IMR-90 (cell line): ENCODE measurements at regions not wholly inside any gene's neighbourhood (a gene's known extent, or its start where the extent isn't known, plus 50 kb on each side); places are given as distances from the start of the nearest gene placed in this dataset.
A peak's percentile ranks its signal among the peaks of the same experiment; 100 is the strongest.

ENCODE experiments used
- ATAC-seq: fragments of 200-7000 bp; cut with Tn5 transposase; 2 replicates; pipeline ENCODE4 v1.9.1; 2020; ENCODE audit warnings: low read depth, mild to moderate bottlenecking, moderate library complexity
- BruUV-seq: library from RNA; stranded (reverse); fragments of 400-500 nt; replicated peaks from 2 replicates; lab custom pipeline; 2021; lab: Mats Ljungman, UMichigan
- CTCF ChIA-PET: fragments of 300-600 bp; formaldehyde crosslinking; extraction: SDS; loops from one replicate; lab custom pipeline; 2021; ENCODE audit warnings: antibody characterized with exemption; lab: Yijun Ruan, JAX
- POLR2A ChIA-PET: fragments of 300-600 bp; sonication (Branson Sonifier 250); formaldehyde crosslinking; loops from one replicate; lab custom pipeline; 2022; ENCODE audit warnings: antibody characterized with exemption; ENCODE audit not compliant: unreplicated experiment; lab: Charles Lee
- DNase-seq: peaks from one replicate; pipeline ENCODE4 v3.0.0; 2013
- H2AFZ ChIP-seq: replicated peaks from 2 replicates; pipeline ENCODE3; 2013; ENCODE audit warnings: low read length, mild to moderate bottlenecking; ENCODE audit not compliant: poor library complexity
- H2AK5ac ChIP-seq: 2 replicates; pipeline ENCODE4 v1.6.1; 2013; ENCODE audit warnings: low read depth, low read length, inconsistent platforms
- H2AK9ac ChIP-seq: replicated peaks from 2 replicates; pipeline ENCODE3; 2013; ENCODE audit warnings: mild to moderate bottlenecking, low read depth, low read length, moderate library complexity; ENCODE audit not compliant: poor library complexity
- H2BK120ac ChIP-seq: 2 replicates; pipeline ENCODE4 v1.6.1; 2013; ENCODE audit warnings: low read depth, low read length, inconsistent platforms
- H2BK15ac ChIP-seq: 3 replicates; pipeline ENCODE4 v1.6.1; 2013; ENCODE audit warnings: low read depth, low read length, inconsistent platforms
- H2BK20ac ChIP-seq: 2 replicates; pipeline ENCODE4 v1.6.1; 2013; ENCODE audit warnings: low read depth, mild to moderate bottlenecking, inconsistent platforms, low read length, moderate library complexity
- H2BK5ac ChIP-seq: 2 replicates; pipeline ENCODE4 v1.6.1; 2013; ENCODE audit warnings: mild to moderate bottlenecking, low read depth, low read length, inconsistent platforms; ENCODE audit not compliant: poor library complexity, severe bottlenecking
- H3K14ac ChIP-seq: replicated peaks from 2 replicates; pipeline ENCODE4 v1.6.1; 2013; ENCODE audit warnings: low read depth, low read length, inconsistent platforms
- H3K18ac ChIP-seq: 2 replicates; pipeline ENCODE4 v1.6.1; 2013; ENCODE audit warnings: low read depth, low read length, control low read depth
- H3K23ac ChIP-seq: 2 replicates; pipeline ENCODE4 v1.6.1; 2013; ENCODE audit warnings: low read depth, low read length, inconsistent platforms
- H3K27ac ChIP-seq: 2 replicates; pipeline ENCODE4 v1.5.1; 2013; ENCODE audit warnings: mild to moderate bottlenecking, control low read depth, low read length; ENCODE audit not compliant: insufficient read depth
- H3K27me3 ChIP-seq: 2 replicates; pipeline ENCODE4 v1.6.1; 2013; ENCODE audit warnings: low read length; ENCODE audit not compliant: control insufficient read depth, insufficient read depth
- H3K36me3 ChIP-seq: 2 replicates; pipeline ENCODE4 v1.6.1; 2013; ENCODE audit warnings: low read length, mixed read lengths; ENCODE audit not compliant: control insufficient read depth, insufficient read depth
- H3K4ac ChIP-seq: 2 replicates; pipeline ENCODE4 v1.6.1; 2013; ENCODE audit warnings: low read depth, low read length, inconsistent platforms
- H3K4me1 ChIP-seq: 2 replicates; pipeline ENCODE4 v1.6.1; 2013; ENCODE audit warnings: low read length, mixed read lengths; ENCODE audit not compliant: control insufficient read depth, insufficient read depth
- H3K4me2 ChIP-seq: 2 replicates; pipeline ENCODE4 v1.6.1; 2013; ENCODE audit warnings: low read depth, mild to moderate bottlenecking, control low read depth, low read length, moderate library complexity
- H3K4me3 ChIP-seq: 2 replicates; pipeline ENCODE4 v1.5.1; 2013; ENCODE audit warnings: low read depth, mild to moderate bottlenecking, control low read depth, low read length, moderate library complexity; ENCODE audit not compliant: insufficient read depth
- H3K56ac ChIP-seq: 2 replicates; pipeline ENCODE4 v1.6.1; 2013; ENCODE audit warnings: low read length, inconsistent platforms; ENCODE audit not compliant: insufficient read depth; ENCODE audit errors: extremely low read depth
- H3K79me1 ChIP-seq, 2 experiments: 2 replicates each; pipeline ENCODE4 v1.6.1; 2013; ENCODE audit warnings: low read length in 2 of 2, inconsistent platforms in 1 of 2, low read depth in 1 of 2
- H3K9ac ChIP-seq: 2 replicates; pipeline ENCODE4 v1.6.1; 2013; ENCODE audit warnings: low read depth, low read length, control low read depth
- H3K9me1 ChIP-seq: 2 replicates; pipeline ENCODE4 v1.6.1; 2013; ENCODE audit warnings: low read length, inconsistent platforms; ENCODE audit not compliant: insufficient read depth
- H3K9me3 ChIP-seq: 2 replicates; pipeline ENCODE4 v1.6.1; 2013; ENCODE audit warnings: low read length; ENCODE audit not compliant: control insufficient read depth, insufficient read depth
- H4K20me1 ChIP-seq: 2 replicates; pipeline ENCODE4 v1.6.1; 2013; ENCODE audit warnings: low read length, inconsistent platforms; ENCODE audit not compliant: insufficient read depth
- H4K5ac ChIP-seq: 2 replicates; pipeline ENCODE4 v1.6.1; 2013; ENCODE audit warnings: mild to moderate bottlenecking, low read depth, low read length, control low read depth
- H4K8ac ChIP-seq, 2 experiments: 2 replicates each; pipeline ENCODE4 v1.6.1; 2013; ENCODE audit warnings: low read depth in 2 of 2, low read length in 2 of 2, control low read depth in 1 of 2, inconsistent platforms in 1 of 2
- H4K91ac ChIP-seq: 2 replicates; pipeline ENCODE4 v1.6.1; 2013; ENCODE audit warnings: low read depth, low read length, inconsistent platforms; ENCODE audit not compliant: insufficient read depth
- BHLHE40 ChIP-seq: fragments of 150-350 bp; IDR thresholded peaks from 2 replicates; pipeline ENCODE4 v1.6.1; 2016; ENCODE audit warnings: mild to moderate bottlenecking, low read depth, low read length
- CEBPB ChIP-seq: IDR thresholded peaks from 2 replicates; pipeline ENCODE4 v1.6.1; 2012; ENCODE audit warnings: low read depth, low read length, improper control_type of control experiment
- CHD1 ChIP-seq: IDR thresholded peaks from 2 replicates; pipeline ENCODE4 v1.6.1; 2012; ENCODE audit warnings: low read depth, low read length, improper control_type of control experiment
- CTCF ChIP-seq: conservative IDR thresholded peaks from 2 replicates; pipeline ENCODE4 v1.5.1; 2012; ENCODE audit warnings: mild to moderate bottlenecking, low read depth, low read length, improper control_type of control experiment
- ELK1 ChIP-seq: fragments of 150-350 bp; IDR thresholded peaks from 2 replicates; pipeline ENCODE4 v1.6.1; 2016; ENCODE audit warnings: low read depth, mild to moderate bottlenecking, low read length, moderate library complexity, borderline replicate concordance
- FOS ChIP-seq: fragments of 150-350 bp; IDR thresholded peaks from 2 replicates; pipeline ENCODE4 v1.6.1; 2016; ENCODE audit warnings: low read depth, low read length
- MAFK ChIP-seq: IDR thresholded peaks from 2 replicates; pipeline ENCODE4 v1.6.1; 2012; ENCODE audit warnings: low read depth, low read length, improper control_type of control experiment
- MAZ ChIP-seq: IDR thresholded peaks from 2 replicates; pipeline ENCODE4 v1.6.1; 2012; ENCODE audit warnings: low read depth, mild to moderate bottlenecking, low read length, improper control_type of control experiment, moderate library complexity, borderline replicate concordance
- MXI1 ChIP-seq: IDR thresholded peaks from 2 replicates; pipeline ENCODE4 v1.6.1; 2012; ENCODE audit warnings: low read depth, mild to moderate bottlenecking, low read length, moderate library complexity, borderline replicate concordance
- NFE2L2 ChIP-seq: fragments of 150-350 bp; IDR thresholded peaks from 2 replicates; pipeline ENCODE4 v1.6.1; 2016; ENCODE audit warnings: low read depth, mild to moderate bottlenecking, low read length
- POLR2A ChIP-seq: IDR thresholded peaks from 2 replicates; pipeline ENCODE4 v1.6.1; 2012; ENCODE audit warnings: mild to moderate bottlenecking, low read depth, low read length
- RAD21 ChIP-seq: IDR thresholded peaks from 2 replicates; pipeline ENCODE4 v1.6.1; 2012; ENCODE audit warnings: low read length, improper control_type of control experiment
- RCOR1 ChIP-seq: IDR thresholded peaks from 2 replicates; pipeline ENCODE4 v1.6.1; 2012; ENCODE audit warnings: mild to moderate bottlenecking, low read length, improper control_type of control experiment; ENCODE audit not compliant: insufficient replicate concordance
- RFX5 ChIP-seq: IDR thresholded peaks from 2 replicates; pipeline ENCODE4 v1.8.0; 2012; ENCODE audit warnings: low read depth, mild to moderate bottlenecking, low read length, moderate library complexity
- WGBS, 2 experiments: methylation state at CpG; one replicate each; pipeline versions ENCODE4 v1.1.5 to v1.1.7; 2013; ENCODE audit warnings: missing lambda C conversion rate in 2 of 2; ENCODE audit not compliant: insufficient read length in 1 of 2; ENCODE audit errors: extremely low coverage in 2 of 2; 5-methylcytosine and 5-hydroxymethylcytosine counted together
- dilution Hi-C: fragments of 300-500 bp; cut with HindIII; formaldehyde crosslinking; loops from one replicate; pipeline ENCODE4 v1.14.3; 2018; ENCODE audit warnings: low sequenced_read_pairs; ENCODE audit not compliant: unreplicated experiment
- in situ Hi-C: fragments of 300-500 bp; cut with MboI; formaldehyde crosslinking; loops from 3 replicates; pipeline ENCODE4 v1.14.3; 2019; ENCODE audit warnings: low sequenced_read_pairs, inconsistent platforms, mixed read lengths
- intact Hi-C: fragments of 100-400 bp; cut with micrococcal nuclease; formaldehyde crosslinking; loops from 2 replicates; pipeline ENCODE4 v1.10.0; 2022

GRCh38 chr3:159732172-159733111 lies 256.2 kb upstream of the IL12A start:
- peak overlapping the region; percentile 70 for H3K18ac ChIP-seq
- no peaks in the 10 kb centered on the region for H3K27me3 ChIP-seq
- peak overlapping the region; percentile 51 for H3K23ac ChIP-seq
- in situ Hi-C loops = no loop called here
- POLR2A ChIA-PET = interaction anchor here (0.5 to 0.6 kb wide), 3 partner anchors 34 to 104 kb away, joined by 3 read pairs; no protein-coding TSS in a partner anchor
- peaks cover 15% of the 10 kb centered on the region for H3K4me1 ChIP-seq
- peak overlapping the region; percentile 94 for H2BK20ac ChIP-seq
- 0 out of 2 replicates have a peak, but pooled peaks cover 6% of the 10 kb centered on the region for H4K20me1 ChIP-seq
- H3K36me3 ChIP-seq = no peaks in the 10 kb centered on the region
- H4K5ac ChIP-seq = peak overlapping the region; percentile 33; the same call in 1 of the 2 replicates
- H2BK120ac ChIP-seq = peak overlapping the region; percentile 94
- H2AK9ac ChIP-seq = peak overlapping the region; percentile 28
- H3K14ac ChIP-seq = peak overlapping the region; percentile 74
- peak overlapping the region; percentile 66; the same call in 2 of the 3 replicates for H2BK15ac ChIP-seq
- peak overlapping the region; percentile 78 for H2AFZ ChIP-seq
- BruUV-seq = no TSS peak
- H3K4me2 ChIP-seq = peak overlapping the region; percentile 71
- H3K9me1 ChIP-seq = peaks cover 5% of the 10 kb centered on the region
- H3K56ac ChIP-seq = peak overlapping the region; percentile 77; the same call in 1 of the 2 replicates
- peak overlapping the region; percentile 41; the same call in 1 of the 2 replicates for H3K4me3 ChIP-seq
- no peaks in the 10 kb centered on the region for H3K9me3 ChIP-seq
- peak overlapping the region; percentile 55 for H3K9ac ChIP-seq
- WGBS, 2 experiments = 0% methylated on average over 2 of the region's 6 CpGs; no CpG with 5 or more reads in 1 of the 2 experiments
- H2AK5ac ChIP-seq = peak overlapping the region; percentile 23
- DNase-seq = peak; percentile 86
- peak overlapping the region; percentile 33 to 83 for H4K8ac ChIP-seq
- dilution Hi-C loops = no loop called here
- peak; percentile 82 for ATAC-seq
- H3K4ac ChIP-seq = peak overlapping the region; percentile 86
- CTCF ChIA-PET = interaction anchor here (0.5 to 1.5 kb wide), 3 partner anchors 31 to 86 kb away, joined by 3 to 6 read pairs (median 3); no protein-coding TSS in a partner anchor
- peak overlapping the region; percentile 82 for H3K27ac ChIP-seq
- peak overlapping the region; percentile 80 for H4K91ac ChIP-seq
- intact Hi-C loops = loop anchor here (1.0 to 5.0 kb wide), 4 partner anchors 33 to 116 kb away; no protein-coding TSS in a partner anchor
- H3K79me1 ChIP-seq = peaks cover 5 to 6% of the 10 kb centered on the region in 2 experiments; a peak in 3 of 4 replicates
- H2BK5ac ChIP-seq = peak overlapping the region; percentile 89
- TF ChIP-seq CTCF (no peak), CHD1 (no peak), POLR2A (no peak; the same call in 1 of the 2 replicates), MXI1 (no peak), BHLHE40 (peak; percentile 63; the same call in 1 of the 2 replicates), NFE2L2 (no peak), RFX5 (no peak), RAD21 (peak; percentile 13; the same call in 1 of the 2 replicates), CEBPB (no peak), MAZ (no peak; the same call in 1 of the 2 replicates), FOS (no peak), ELK1 (no peak), MAFK (peak; percentile 25; the same call in 1 of the 2 replicates), RCOR1 (peak; percentile 55)
